Muscle of leg (tissue), 3 donors: ENCODE measurements at regions not wholly inside any gene's neighbourhood (a gene's known extent, or its start where the extent isn't known, plus 50 kb on each side); places are given as distances from the start of the nearest gene placed in this dataset.

Source experiments
- DNase-seq: peaks from one replicate; pipeline ENCODE4 v3.0.0; 2013
- H3K27ac ChIP-seq: one replicate; pipeline ENCODE4 v1.5.1; 2013; ENCODE audit warnings: mild to moderate bottlenecking, low read length, control low read depth
- H3K27me3 ChIP-seq: one replicate; pipeline ENCODE4 v1.6.1; 2013; ENCODE audit warnings: low read length; ENCODE audit not compliant: control insufficient read depth, insufficient read depth
- H3K36me3 ChIP-seq: one replicate; pipeline ENCODE4 v1.6.1; 2013; ENCODE audit warnings: low read length; ENCODE audit not compliant: control insufficient read depth, insufficient read depth
- H3K4me1 ChIP-seq: one replicate; pipeline ENCODE4 v1.6.1; 2013; ENCODE audit warnings: low read length; ENCODE audit not compliant: control insufficient read depth, insufficient read depth
- H3K4me3 ChIP-seq: one replicate; pipeline ENCODE4 v1.5.1; 2013; ENCODE audit warnings: low read length, control low read depth
- H3K9me3 ChIP-seq: replicated peaks from 2 replicates; pipeline ENCODE4 v1.6.1; 2013; ENCODE audit warnings: low read depth, low read length; ENCODE audit not compliant: control insufficient read depth
- WGBS: methylation state at CpG from one replicate; pipeline ENCODE4 v1.1.5; 2013; ENCODE audit warnings: missing lambda C conversion rate; ENCODE audit not compliant: insufficient coverage; 5-methylcytosine and 5-hydroxymethylcytosine counted together

GRCh38 chr11:109237636-109238035, 184.4 kb upstream of the C11orf87 start:
- Histone ChIP-seq H3K4me1 (no peaks in the 10 kb centered on the region), H3K36me3 (no peaks in the 10 kb centered on the region), H3K4me3 (no peak overlapping the region), H3K9me3 (no peaks in the 10 kb centered on the region), H3K27ac (no peak overlapping the region), H3K27me3 (no peaks in the 10 kb centered on the region)
- DNase-seq = peak; percentile 27

GRCh38 chr11:109241988-109242536, 179.9 kb upstream of the C11orf87 start:
- Histone ChIP-seq H3K9me3 (no peaks in the 10 kb centered on the region), H3K4me1 (no peaks in the 10 kb centered on the region), H3K27ac (no peak overlapping the region), H3K27me3 (no peaks in the 10 kb centered on the region), H3K36me3 (no peaks in the 10 kb centered on the region), H3K4me3 (no peak overlapping the region)
- WGBS = 41% methylated on average over 3 of the region's 3 CpGs
- DNase-seq = no peak

DNA sequence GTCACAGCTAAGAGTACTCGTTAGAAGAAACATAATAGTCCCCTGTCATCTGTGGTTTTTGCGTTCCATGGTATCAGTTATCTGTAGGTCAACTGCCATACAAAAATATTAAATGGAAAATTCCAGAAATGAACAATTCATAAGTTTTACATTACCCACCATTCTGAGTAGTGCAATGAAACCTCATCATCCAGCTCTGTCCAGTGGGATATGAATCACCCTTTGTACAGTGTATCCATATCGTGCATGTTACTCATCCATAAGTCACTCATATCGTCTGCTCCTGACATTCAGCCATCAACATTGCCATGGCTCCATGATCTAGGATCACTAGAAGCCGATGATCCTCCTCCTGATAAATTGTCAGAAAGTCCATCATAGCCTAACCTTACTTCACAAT, 174.9 kb upstream of the C11orf87 start:
- 74% methylated on average over 3 of the region's 5 CpGs for WGBS
- Histone ChIP-seq H3K27me3 (no peaks in the 10 kb centered on the region), H3K4me1 (no peaks in the 10 kb centered on the region), H3K27ac (no peak overlapping the region), H3K36me3 (no peaks in the 10 kb centered on the region), H3K9me3 (no peaks in the 10 kb centered on the region), H3K4me3 (no peak overlapping the region)
- DNase-seq = no peak

- no peaks in the 10 kb centered on the region for H3K4me1 ChIP-seq
- no peak for DNase-seq
- no peaks in the 10 kb centered on the region for H3K27me3 ChIP-seq
- H3K4me3 ChIP-seq = no peak overlapping the region
- H3K27ac ChIP-seq = no peak overlapping the region
- H3K9me3 ChIP-seq = no peaks in the 10 kb centered on the region
- H3K36me3 ChIP-seq = no peaks in the 10 kb centered on the region
- WGBS = 0% methylated on average over 1 of the region's 3 CpGs
Observed at GRCh38 chr11:109249597-109249996, 172.4 kb upstream of the C11orf87 start.

GRCh38 chr11:109251230-109251629, 170.8 kb upstream of the C11orf87 start:
- H3K36me3 ChIP-seq = no peaks in the 10 kb centered on the region
- no peaks in the 10 kb centered on the region for H3K9me3 ChIP-seq
- no peaks in the 10 kb centered on the region for H3K4me1 ChIP-seq
- H3K27me3 ChIP-seq = no peaks in the 10 kb centered on the region
- no peak for DNase-seq
- no peak overlapping the region for H3K4me3 ChIP-seq
- H3K27ac ChIP-seq = no peak overlapping the region
- no CpG with 5 or more reads among the region's 5 CpGs for WGBS

DNA sequence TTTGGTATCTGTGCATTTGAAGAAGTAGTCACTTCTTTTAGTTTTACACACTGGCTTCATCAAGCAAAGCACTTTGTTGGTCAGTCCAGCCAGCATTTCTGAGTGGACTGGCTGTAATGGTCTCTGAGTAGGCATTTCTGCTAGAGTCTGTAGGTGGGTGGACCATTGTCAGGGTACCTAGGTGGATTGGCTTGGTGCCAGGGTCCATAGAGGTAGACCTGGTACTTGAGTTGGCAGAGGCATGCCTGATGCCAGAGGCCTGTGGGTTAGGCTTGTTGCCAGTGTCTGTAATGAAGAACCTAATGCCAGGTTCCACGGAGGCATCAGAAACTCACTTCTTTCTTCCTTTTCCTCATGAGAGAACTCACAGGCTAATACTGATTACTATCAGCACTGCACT, 157.9 kb upstream of the C11orf87 start:
- H3K4me3 ChIP-seq = no peak overlapping the region
- WGBS = no CpG with 5 or more reads among the region's 1 CpG
- H3K27me3 ChIP-seq = no peaks in the 10 kb centered on the region
- no peaks in the 10 kb centered on the region for H3K36me3 ChIP-seq
- H3K4me1 ChIP-seq = no peaks in the 10 kb centered on the region
- peaks cover 22% of the 10 kb centered on the region for H3K9me3 ChIP-seq
- DNase-seq = no peak
- no peak overlapping the region for H3K27ac ChIP-seq

- no peak overlapping the region for H3K4me3 ChIP-seq
- no CpG with 5 or more reads among the region's 2 CpGs for WGBS
- peaks cover 17% of the 10 kb centered on the region for H3K9me3 ChIP-seq
- H3K27ac ChIP-seq = no peak overlapping the region
- no peaks in the 10 kb centered on the region for H3K4me1 ChIP-seq
- no peaks in the 10 kb centered on the region for H3K27me3 ChIP-seq
- no peak for DNase-seq
- H3K36me3 ChIP-seq = no peaks in the 10 kb centered on the region
Observed at GRCh38 chr11:109267293-109268095, 154.5 kb upstream of the C11orf87 start.

- H3K27ac ChIP-seq = no peak overlapping the region
- 50% methylated on average over 1 of the region's 2 CpGs for WGBS
- no peaks in the 10 kb centered on the region for H3K4me1 ChIP-seq
- H3K27me3 ChIP-seq = no peaks in the 10 kb centered on the region
- no peaks in the 10 kb centered on the region for H3K36me3 ChIP-seq
- no peak for DNase-seq
- no peaks in the 10 kb centered on the region for H3K9me3 ChIP-seq
- H3K4me3 ChIP-seq = no peak overlapping the region
Observed at GRCh38 chr11:109275931-109276330, 146.1 kb upstream of the C11orf87 start.

- no peak for DNase-seq
- H3K4me3 ChIP-seq = no peak overlapping the region
- peaks cover 3% of the 10 kb centered on the region for H3K9me3 ChIP-seq
- H3K4me1 ChIP-seq = no peaks in the 10 kb centered on the region
- no peaks in the 10 kb centered on the region for H3K27me3 ChIP-seq
- no CpG with 5 or more reads among the region's 2 CpGs for WGBS
- no peak overlapping the region for H3K27ac ChIP-seq
- no peaks in the 10 kb centered on the region for H3K36me3 ChIP-seq
Observed at GRCh38 chr11:109285465-109285864, 136.5 kb upstream of the C11orf87 start.

- H3K4me3 ChIP-seq = no peak overlapping the region
- WGBS = no CpG with 5 or more reads among the region's 2 CpGs
- no peaks in the 10 kb centered on the region for H3K4me1 ChIP-seq
- no peaks in the 10 kb centered on the region for H3K27me3 ChIP-seq
- H3K36me3 ChIP-seq = no peaks in the 10 kb centered on the region
- H3K9me3 ChIP-seq = no peaks in the 10 kb centered on the region
- DNase-seq = no peak
- no peak overlapping the region for H3K27ac ChIP-seq
Observed at GRCh38 chr11:109291553-109291952, 130.4 kb upstream of the C11orf87 start.
